ENCODE measurements at regions not wholly inside any gene's neighbourhood (a gene's known extent, or its start where the extent isn't known, plus 50 kb on each side); places are given as distances from the start of the nearest gene placed in this dataset.

GRCh38 chr11:128289048-128289447 lies 298.3 kb downstream of the ETS1 start:
- DNase-seq (ENCODE audit: low read depth): no peak
- no peak for TF ChIP-seq CTCF (IDR thresholded peaks at IDR 0.05; ENCODE audit: low read length, missing control alignments)
- no peak overlapping the region for H3K4me3 ChIP-seq (replicated peaks; ENCODE audit: low read depth, low read length)

GRCh38 chr11:128288368-128288767 lies 299.0 kb downstream of the ETS1 start:
- TF ChIP-seq CTCF (IDR thresholded peaks at IDR 0.05; ENCODE audit: low read length, missing control alignments): no peak
- peak; percentile 32 for DNase-seq (ENCODE audit: low read depth)
- H3K4me3 ChIP-seq (replicated peaks; ENCODE audit: low read depth, low read length): no peak overlapping the region

- no peak for TF ChIP-seq CTCF (IDR thresholded peaks at IDR 0.05; ENCODE audit: low read length, missing control alignments)
- no peak overlapping the region for H3K4me3 ChIP-seq (replicated peaks; ENCODE audit: low read depth, low read length)
- no peak for DNase-seq (ENCODE audit: low read depth)
Observed at GRCh38 chr11:128285321-128285720, 302.0 kb downstream of the ETS1 start.

- H3K4me3 ChIP-seq (replicated peaks; ENCODE audit: low read depth, low read length): no peak overlapping the region
- TF ChIP-seq CTCF (IDR thresholded peaks at IDR 0.05; ENCODE audit: low read length, missing control alignments): no peak
- DNase-seq (ENCODE audit: low read depth): no peak
Observed at GRCh38 chr11:128284634-128285033, 302.7 kb downstream of the ETS1 start.

GRCh38 chr11:128283451-128283850 lies 303.9 kb downstream of the ETS1 start:
- TF ChIP-seq CTCF (IDR thresholded peaks at IDR 0.05; ENCODE audit: low read length, missing control alignments): no peak
- DNase-seq (ENCODE audit: low read depth): peak; percentile 61
- H3K4me3 ChIP-seq (replicated peaks; ENCODE audit: low read depth, low read length): no peak overlapping the region

GRCh38 chr11:128282053-128282452 lies 305.3 kb downstream of the ETS1 start:
- H3K4me3 ChIP-seq (replicated peaks; ENCODE audit: low read depth, low read length): no peak overlapping the region
- DNase-seq (ENCODE audit: low read depth): no peak
- TF ChIP-seq CTCF (IDR thresholded peaks at IDR 0.05; ENCODE audit: low read length, missing control alignments): no peak

GRCh38 chr11:128279866-128280265 lies 307.5 kb downstream of the ETS1 start:
- TF ChIP-seq CTCF (IDR thresholded peaks at IDR 0.05; ENCODE audit: low read length, missing control alignments): no peak
- no peak overlapping the region for H3K4me3 ChIP-seq (replicated peaks; ENCODE audit: low read depth, low read length)
- peak; percentile 22 for DNase-seq (ENCODE audit: low read depth)

Data from fibroblast of pulmonary artery (primary cell).